Adrenal gland (tissue), 9 donors: ENCODE measurements at regions not wholly inside any gene's neighbourhood (a gene's known extent, or its start where the extent isn't known, plus 50 kb on each side); places are given as distances from the start of the nearest gene placed in this dataset.

Source experiments
- DNase-seq, 7 donors: peaks; one replicate each; pipeline ENCODE4 v3.0.0-alpha.2; 2019 to 2020
- H3K27ac ChIP-seq, 5 donors: fragments of 200-600 bp; sonication (generic) in 4 of 5; 1 replicate in 3 of 5; 2 replicates in 2 of 5; pipeline versions ENCODE4 v1.5.1 to v1.8.0; 2016 to 2020; ENCODE audit warnings: mild to moderate bottlenecking in 1 of 5
- H3K27me3 ChIP-seq: fragments of 200-600 bp; 2 replicates; pipeline ENCODE4 v1.8.0; 2021
- H3K36me3 ChIP-seq, 2 donors: fragments of 200-600 bp; replicated peaks in 1 of 2; 1 replicate in 1 of 2; 2 replicates in 1 of 2; pipeline versions ENCODE4 v1.5.1 to v1.8.0; 2018 to 2022
- H3K4me1 ChIP-seq, 2 donors: fragments of 200-600 bp; replicated peaks in 1 of 2; 1 replicate in 1 of 2; 2 replicates in 1 of 2; pipeline versions ENCODE4 v1.5.1 to v1.8.0; 2018 to 2021
- H3K4me3 ChIP-seq, 4 donors: fragments of 200-600 bp; sonication (generic) in 3 of 4; one replicate each; pipeline ENCODE4 v1.5.1; 2016 to 2018
- H3K9me3 ChIP-seq, 3 donors: fragments of 200-600 bp; sonication (generic) in 1 of 3; replicated peaks in 1 of 3; 1 replicate in 2 of 3; 2 replicates in 1 of 3; pipeline versions ENCODE4 v1.5.1 to v1.8.0; 2016 to 2021
- POLR2A ChIP-seq, 2 donors: fragments of 450-650 bp; IDR thresholded peaks; one replicate each; pipeline ENCODE4 v1.6.1; 2017; ENCODE audit warnings: antibody characterized with exemption in 2 of 2, mild to moderate bottlenecking in 2 of 2, moderate library complexity in 1 of 2
- WGBS, 4 donors: extraction: QIAGEN DNeasy Blood & Tissue Kit in 2 of 4; methylation state at CpG; one replicate each; pipeline versions ENCODE4 v1.1.5 to v1.1.7; 2013 to 2017; 5-methylcytosine and 5-hydroxymethylcytosine counted together
- intact Hi-C, 2 donors: fragments of 100-400 bp; cut with DNase I; formaldehyde crosslinking; loops; one replicate each; pipeline versions ENCODE4 v1.14.1 to v1.15.0; 2022 to 2023
- TF ChIP-seq, protein P1 (sequence below), 6 experiments: fragments of 450-650 bp in 4 of 6; fragments of 200-600 bp in 2 of 6; sonication (generic) in 1 of 6; IDR thresholded peaks; 1 replicate in 5 of 6; 2 replicates in 1 of 6; pipeline versions ENCODE4 v1.5.1 to v1.8.0; 2016 to 2021; ENCODE audit warnings: antibody characterized with exemption in 6 of 6, mild to moderate bottlenecking in 2 of 6, moderate library complexity in 1 of 6
- donor health status: healthy with polysubstance abuse.
- donor health status: Bipolar disorder and iron deficiency.
- donor health status: DM: yes; HTN: yes; CAD: no.
- donor health status: DM: no; HTN: no; CAD: no.
- donor health status: DM: no; HTN: no; CAD: no.

- intact Hi-C loops: no loop called here
- Histone ChIP-seq H3K9me3 (no peaks in the 10 kb centered on the region), H3K4me3 (no peak overlapping the region), H3K27ac (no peak overlapping the region), H3K4me1 (no peaks in the 10 kb centered on the region), H3K27me3 (no peaks in the 10 kb centered on the region), H3K36me3 (no peaks in the 10 kb centered on the region)
- TF ChIP-seq POLR2A (IDR thresholded peaks at IDR 0.05): no peak
- TF ChIP-seq, protein P1, sequence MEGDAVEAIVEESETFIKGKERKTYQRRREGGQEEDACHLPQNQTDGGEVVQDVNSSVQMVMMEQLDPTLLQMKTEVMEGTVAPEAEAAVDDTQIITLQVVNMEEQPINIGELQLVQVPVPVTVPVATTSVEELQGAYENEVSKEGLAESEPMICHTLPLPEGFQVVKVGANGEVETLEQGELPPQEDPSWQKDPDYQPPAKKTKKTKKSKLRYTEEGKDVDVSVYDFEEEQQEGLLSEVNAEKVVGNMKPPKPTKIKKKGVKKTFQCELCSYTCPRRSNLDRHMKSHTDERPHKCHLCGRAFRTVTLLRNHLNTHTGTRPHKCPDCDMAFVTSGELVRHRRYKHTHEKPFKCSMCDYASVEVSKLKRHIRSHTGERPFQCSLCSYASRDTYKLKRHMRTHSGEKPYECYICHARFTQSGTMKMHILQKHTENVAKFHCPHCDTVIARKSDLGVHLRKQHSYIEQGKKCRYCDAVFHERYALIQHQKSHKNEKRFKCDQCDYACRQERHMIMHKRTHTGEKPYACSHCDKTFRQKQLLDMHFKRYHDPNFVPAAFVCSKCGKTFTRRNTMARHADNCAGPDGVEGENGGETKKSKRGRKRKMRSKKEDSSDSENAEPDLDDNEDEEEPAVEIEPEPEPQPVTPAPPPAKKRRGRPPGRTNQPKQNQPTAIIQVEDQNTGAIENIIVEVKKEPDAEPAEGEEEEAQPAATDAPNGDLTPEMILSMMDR (IDR thresholded peaks at IDR 0.05): no peak
- no peak for DNase-seq
- 38 to 74% (median 53%) methylated on average over 1 of the region's 1 CpG for WGBS, 4 donors
Measured at GRCh38 chr13:78465250-78465649, 138.1 kb downstream of the POU4F1 start.

DNA sequence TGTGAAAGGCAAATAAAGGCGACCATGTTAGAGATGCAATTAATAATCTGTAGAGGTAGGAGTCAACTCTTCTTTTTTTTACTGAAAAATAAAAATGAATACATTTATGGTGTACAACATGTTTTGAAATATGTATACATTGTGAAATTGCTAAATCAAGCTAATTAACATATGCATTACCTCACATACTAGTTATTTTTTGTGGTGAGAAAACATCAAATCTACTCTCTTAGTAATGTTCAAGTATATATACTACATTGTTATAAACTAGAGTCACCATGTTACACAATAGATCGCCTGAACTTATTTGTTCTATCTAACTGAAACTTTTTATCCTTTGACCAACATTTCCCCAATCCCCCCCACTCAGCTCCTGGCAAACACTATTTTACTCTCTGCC lies 143.2 kb downstream of the POU4F1 start:
- no peaks in the 10 kb centered on the region for H3K9me3 ChIP-seq
- intact Hi-C loops: no loop called here
- no peak for DNase-seq
- H3K27ac ChIP-seq: no peak overlapping the region
- H3K36me3 ChIP-seq: no peaks in the 10 kb centered on the region
- WGBS, 4 donors: 64 to 75% (median 72%) methylated on average over 2 of the region's 2 CpGs
- TF ChIP-seq, protein P1 (IDR thresholded peaks at IDR 0.05): no peak
- no peak for TF ChIP-seq POLR2A (IDR thresholded peaks at IDR 0.05)
- no peak overlapping the region for H3K4me3 ChIP-seq
- no peaks in the 10 kb centered on the region for H3K27me3 ChIP-seq
- no peaks in the 10 kb centered on the region for H3K4me1 ChIP-seq

GRCh38 chr13:78443839-78444238 lies 159.5 kb downstream of the POU4F1 start:
- Histone ChIP-seq H3K4me1 (no peaks in the 10 kb centered on the region), H3K4me3 (no peak overlapping the region), H3K27me3 (no peaks in the 10 kb centered on the region), H3K27ac (no peak overlapping the region), H3K9me3 (no peaks in the 10 kb centered on the region), H3K36me3 (no peaks in the 10 kb centered on the region)
- 70 to 80% (median 77%) methylated on average over 4 of the region's 4 CpGs for WGBS, 4 donors
- intact Hi-C loops: no loop called here
- TF ChIP-seq, protein P1 (IDR thresholded peaks at IDR 0.05): no peak
- TF ChIP-seq POLR2A (IDR thresholded peaks at IDR 0.05): no peak
- DNase-seq: no peak

DNA sequence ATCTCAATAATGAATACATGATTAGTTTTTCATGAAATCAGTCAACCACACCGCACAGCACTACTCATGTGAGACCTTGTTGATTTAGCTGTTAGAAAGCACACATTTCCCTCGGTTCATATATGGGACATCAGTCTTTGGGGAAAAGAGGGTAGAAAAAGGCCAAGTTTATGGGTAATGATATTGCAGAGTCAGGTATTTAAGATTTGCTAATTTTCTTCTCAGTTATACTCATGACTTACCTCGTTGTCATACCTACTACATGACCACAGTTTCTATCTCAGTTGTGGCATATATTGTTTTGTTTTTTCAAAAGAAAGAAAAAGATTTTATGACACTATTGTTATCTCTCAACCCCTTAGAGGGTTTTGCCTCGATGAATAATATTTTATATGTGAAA lies 165.6 kb downstream of the POU4F1 start:
- no peaks in the 10 kb centered on the region for H3K27me3 ChIP-seq
- 39 to 60% (median 46%) methylated on average over 4 of the region's 4 CpGs for WGBS, 4 donors
- intact Hi-C loops: no loop called here
- H3K4me1 ChIP-seq: no peaks in the 10 kb centered on the region
- no peak for DNase-seq
- no peaks in the 10 kb centered on the region for H3K9me3 ChIP-seq
- no peak overlapping the region for H3K4me3 ChIP-seq
- TF ChIP-seq, protein P1 (IDR thresholded peaks at IDR 0.05): no peak
- no peak for TF ChIP-seq POLR2A (IDR thresholded peaks at IDR 0.05)
- H3K36me3 ChIP-seq: no peaks in the 10 kb centered on the region
- H3K27ac ChIP-seq: no peak overlapping the region
